Activated CD4-positive, alpha-beta T cell treated with anti-CD3 and anti-CD28 coated beads, Interleukin-2, Interleukin-6, amounts not matched to agents 100 ng/mL and 50 ng/mL, durations not matched to agents 16 hours and 8 hours (primary cell): ENCODE measurements at regions not wholly inside any gene's neighbourhood (a gene's known extent, or its start where the extent isn't known, plus 50 kb on each side); places are given as distances from the start of the nearest gene placed in this dataset.
"Not testable (repeated sequence)": the region's sequence is repeated elsewhere in the genome, so short reads cannot be mapped to it uniquely, and the experiment has no call there.

ENCODE experiments used
- DNase-seq: peaks from one replicate; pipeline ENCODE4 v3.0.0-alpha.2; 2020

DNA sequence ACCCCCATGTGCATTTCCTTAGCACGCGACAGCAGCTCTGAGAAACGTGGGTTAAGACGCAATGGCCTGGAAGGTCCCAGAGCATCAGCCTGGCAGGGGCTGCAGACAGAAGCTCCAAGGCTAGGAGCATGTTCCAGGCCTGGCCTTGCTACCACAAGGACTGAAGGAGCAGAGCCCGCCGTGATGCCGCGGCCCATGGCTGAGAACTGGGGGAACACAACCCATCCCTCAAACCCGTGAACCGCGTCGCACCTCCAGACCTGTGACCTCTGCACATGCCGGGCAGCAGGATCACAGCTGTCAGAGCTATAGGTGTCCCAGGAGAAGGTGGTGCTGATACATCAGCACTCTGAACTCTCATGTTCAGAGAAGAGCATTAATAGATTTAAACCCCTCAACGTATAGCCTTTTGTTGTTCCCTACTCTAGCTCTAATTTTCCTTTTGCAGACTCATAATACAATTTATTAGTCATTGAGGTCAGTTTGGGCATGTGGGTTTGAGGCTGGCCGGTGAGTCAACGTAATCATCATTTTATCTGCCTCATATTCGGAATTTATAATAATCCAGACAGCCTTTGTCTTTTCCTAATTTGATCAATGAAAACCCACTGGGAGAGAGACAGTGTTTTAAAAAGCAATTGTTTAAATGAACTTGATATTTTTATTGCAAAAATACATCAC is 222.5 kb upstream of the TCERG1L start:
- DNase-seq = no peak

DNA sequence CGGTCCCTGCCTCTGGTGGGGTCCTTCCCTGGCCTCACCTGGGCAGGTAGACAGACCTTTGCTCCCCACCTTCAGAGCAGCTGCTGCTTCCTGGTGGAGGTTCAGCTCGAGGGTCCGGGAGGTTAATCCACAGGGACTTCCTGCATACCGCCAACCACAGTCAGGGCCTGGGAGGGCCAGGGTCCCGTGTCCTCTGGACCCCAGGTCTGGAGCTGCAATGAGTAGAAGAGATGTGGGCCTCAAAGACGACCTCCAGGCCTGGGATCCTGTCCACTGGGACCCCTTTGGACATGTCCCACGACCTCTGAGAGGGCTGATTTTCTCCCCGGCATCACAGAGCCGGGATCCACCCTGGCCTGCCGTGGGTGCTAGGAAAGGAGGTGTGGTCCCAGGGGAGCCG is 223.3 kb upstream of the TCERG1L start:
- DNase-seq = no peak

DNA sequence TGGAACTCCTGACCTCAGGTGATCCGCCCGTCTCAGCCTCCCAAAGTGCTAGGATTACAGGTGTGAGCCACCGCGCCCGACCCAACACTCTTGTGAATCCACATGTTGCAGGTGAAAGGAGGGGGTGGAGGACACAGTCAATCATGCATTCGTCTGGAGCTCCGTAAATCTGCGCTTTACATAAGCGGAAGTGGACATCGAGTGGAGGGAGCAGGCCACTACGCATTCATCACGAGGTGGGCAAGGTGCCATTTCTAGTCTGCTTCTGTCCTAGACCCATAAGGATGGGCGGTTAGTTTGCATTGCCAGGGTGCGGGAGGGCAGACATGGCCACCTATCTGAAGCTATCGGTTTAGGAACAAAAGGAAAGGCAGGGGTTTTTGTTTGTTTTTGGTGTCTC is 225.2 kb upstream of the TCERG1L start:
- DNase-seq = no peak

DNA sequence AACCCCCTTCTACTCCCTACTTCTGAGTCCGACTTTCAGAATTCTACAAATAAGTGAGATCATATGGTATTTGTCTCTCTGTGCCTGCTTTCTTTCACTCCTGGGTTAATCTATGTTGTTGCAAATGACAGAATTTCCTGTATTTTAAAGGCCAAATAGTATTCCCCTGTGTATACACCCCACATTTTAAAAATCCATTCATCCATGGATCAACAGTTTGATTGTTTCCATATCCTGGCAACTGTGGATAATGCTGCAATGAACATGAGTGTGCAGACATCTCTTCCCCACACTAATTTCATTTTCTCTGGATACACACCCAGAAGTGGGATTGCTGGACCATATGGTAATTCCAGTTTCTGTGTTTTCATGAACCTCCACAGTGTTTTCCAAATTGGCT is 225.8 kb upstream of the TCERG1L start:
- DNase-seq = no peak

DNA sequence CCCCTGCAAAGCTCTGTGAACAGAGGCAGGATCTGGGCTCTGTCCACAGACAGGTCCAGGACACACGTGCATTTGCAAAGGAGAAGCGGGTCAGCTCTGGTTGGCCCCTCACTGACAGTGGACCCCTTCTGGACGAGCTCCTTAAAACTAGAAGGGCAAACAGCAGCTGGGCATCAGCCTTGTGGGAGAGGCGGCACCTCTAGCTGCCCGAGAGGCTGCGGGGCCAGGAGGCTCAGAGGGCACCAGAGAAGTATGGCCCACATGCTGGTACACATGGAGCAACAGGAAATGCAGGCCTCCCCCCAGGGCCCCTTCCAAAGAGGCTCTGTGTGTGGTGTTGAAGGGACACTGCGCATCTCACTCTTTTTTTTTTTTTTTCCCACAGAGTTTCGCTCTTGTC is 233.0 kb upstream of the TCERG1L start:
- no peak for DNase-seq

DNA sequence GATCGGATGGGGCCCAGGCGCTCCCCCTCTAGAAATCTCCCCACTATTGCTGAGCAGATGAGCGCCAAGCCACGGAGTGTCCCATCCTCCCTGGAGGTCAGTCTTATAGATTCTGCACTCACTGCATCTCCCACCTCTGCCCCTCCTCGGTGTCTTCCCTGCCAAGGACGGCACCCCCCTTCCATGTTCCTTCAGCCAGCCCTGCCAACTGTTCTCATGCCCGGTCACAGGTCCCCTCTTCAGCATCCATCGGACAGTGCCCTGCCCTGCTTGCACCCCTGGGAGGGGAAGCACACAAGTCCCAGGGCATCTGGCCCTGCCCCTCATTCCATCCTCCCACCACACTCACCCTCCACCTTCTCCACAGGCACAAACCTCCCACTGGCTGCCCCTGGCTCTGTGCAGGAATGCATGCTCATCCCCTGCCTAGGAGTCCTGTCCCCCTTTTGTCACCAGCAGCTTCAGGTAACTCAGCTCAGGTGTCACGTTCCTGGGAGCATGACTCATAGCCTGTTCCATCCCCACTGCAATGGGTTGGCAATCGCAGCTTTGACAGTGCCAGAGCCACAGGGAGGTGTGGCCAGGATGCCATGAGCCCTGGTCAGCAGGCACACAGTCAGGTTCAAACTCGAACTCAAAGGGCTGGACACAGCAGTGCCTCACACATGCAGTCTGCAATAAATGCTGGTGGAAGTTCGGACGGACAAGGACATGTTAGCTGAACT is 234.7 kb upstream of the TCERG1L start:
- DNase-seq = no peak

DNA sequence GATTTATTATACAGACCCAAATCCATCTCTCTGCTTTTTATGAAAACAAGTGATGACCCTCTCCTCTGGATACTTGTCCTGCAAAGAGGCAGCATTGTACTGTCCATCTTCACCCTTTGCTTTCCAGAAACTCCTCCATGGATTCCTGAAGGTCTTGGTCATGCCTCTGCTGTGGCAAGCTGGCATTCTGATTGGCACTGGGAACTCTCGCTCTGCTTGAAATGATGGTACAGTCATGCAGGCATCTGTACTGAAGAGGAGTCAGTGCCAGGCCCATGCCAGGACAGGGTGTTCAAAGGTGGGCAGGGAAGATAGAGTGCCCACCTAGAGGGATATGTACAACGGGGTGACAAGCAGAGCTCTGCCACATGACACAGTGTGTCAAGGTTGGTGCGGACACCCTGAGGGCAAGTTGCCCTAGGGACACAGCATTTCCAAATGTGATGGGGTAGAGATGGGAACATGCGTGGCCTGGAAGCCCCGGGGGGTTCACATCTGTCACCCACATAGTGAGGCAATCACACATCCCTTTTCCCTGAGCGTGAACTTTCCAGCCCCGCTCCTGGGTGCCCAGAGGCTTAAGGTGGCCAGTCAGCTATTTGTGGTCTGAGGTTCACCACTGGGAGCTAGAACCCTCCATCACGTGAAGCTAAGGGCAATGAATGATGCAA is 235.7 kb upstream of the TCERG1L start:
- DNase-seq = no peak

DNA sequence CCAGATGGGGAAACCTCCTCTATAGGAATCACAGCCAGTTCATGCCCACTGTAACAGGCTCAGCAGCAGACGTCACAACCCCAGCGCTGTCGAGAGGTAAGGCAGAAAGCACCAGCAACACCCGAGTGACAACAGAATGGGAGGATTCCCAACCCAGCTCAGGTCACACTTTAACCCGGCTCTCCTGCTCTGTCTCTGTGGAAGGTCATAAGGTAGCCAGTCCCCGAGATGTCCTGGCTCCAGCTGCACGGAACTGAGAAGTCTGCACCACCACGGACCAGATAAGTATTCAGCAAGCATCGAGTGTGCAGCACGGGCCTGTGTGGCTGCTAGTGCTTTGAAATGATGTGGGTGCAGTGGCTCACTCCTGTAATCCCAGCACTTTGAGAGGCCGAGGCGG is 236.7 kb upstream of the TCERG1L start:
- no peak for DNase-seq

DNA sequence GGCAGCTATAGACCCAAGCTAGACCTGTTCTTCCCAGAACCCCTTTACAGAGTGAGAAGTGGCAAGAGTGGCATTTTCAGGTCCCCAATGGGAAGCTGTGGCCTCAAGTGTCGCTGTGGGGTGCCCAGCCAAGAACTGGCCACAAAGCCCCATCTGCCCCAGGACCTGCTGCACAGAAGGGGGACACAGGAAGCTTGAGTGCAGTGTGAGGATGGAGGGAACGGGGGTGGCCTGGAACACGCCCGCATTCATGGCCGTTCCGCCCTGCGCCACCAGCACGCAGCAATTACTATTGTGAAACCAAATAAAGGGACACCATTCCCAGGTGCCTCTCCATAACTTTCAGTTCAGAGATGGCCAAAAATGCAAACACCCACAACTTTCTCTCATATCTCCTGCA is 237.6 kb upstream of the TCERG1L start:
- DNase-seq = no peak

DNA sequence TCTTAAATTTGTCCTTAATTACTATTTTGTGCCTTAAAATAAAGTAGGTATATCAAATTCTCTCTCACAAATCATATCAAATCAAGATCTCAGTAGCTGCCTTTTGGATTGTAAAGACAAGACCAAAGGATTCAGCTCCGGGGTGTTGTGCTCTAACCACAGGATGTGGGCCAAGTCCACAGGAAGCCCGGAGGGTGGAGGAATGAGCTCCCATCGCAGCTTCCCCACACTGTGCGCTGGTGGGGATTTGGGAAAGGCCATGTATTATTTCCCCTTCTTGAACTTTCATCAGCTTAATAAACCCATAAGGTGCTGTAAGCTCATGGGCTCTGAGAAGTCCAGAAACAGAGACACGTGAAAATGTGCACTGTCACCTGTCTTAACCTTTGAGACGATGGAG is 241.6 kb upstream of the TCERG1L start:
- no peak for DNase-seq

DNA sequence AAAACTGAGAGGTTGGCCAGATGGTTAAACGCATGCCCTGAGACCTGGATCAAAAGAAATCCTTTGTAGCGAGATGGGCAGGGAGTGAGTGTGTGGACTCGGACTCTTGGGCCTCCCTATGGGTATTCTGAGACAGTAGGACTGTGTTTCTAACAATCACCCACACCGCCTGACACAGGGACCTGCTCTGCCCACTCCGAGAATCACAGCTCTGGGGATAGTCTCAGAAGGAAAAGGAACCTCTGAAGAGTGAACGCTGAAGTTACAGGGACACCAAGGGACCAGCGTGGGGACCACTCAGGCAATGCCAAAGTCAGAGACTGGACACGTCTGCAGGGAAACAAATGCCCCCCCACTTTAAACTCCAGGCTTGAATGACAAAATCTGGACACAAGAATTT is 242.1 kb upstream of the TCERG1L start:
- DNase-seq = no peak

DNA sequence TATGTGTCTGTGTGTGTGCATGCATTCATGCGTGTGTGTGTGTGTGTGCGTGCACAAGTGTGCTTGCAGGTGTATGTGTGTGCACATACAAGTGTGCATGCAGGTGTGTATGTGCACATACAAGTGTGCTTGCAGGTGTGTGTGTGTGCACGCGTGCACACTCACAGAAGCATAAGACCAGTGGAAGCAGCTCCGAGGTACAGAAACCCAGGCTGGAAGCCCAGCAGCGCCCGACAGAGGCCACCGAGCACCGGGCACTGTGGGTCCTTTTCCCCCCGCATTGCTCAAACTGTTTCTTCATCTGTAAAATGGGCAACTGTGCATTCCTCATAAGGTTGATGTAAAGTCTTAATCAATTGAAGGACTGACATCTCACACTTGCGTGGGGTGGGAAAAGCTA is 243.3 kb upstream of the TCERG1L start:
- no peak for DNase-seq

DNA sequence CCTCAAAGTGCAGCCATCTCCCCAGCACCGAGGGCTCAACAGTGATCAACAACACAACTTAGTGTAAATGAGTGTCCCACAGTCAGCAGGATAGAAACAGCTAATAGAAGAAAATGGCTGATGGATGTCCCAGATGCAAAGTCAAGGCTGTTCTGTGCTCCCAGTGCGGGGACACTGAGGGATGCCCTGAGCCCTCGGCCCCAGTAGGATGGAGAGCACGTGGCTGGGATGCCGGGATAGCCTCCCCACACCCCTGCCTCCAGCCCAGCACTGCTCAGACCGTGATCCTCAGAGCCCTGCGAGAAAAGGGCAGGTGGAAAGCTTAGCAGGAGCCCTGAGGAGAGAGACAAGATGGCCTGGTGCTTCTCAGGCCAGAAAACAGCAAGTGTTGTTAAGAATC is 243.9 kb upstream of the TCERG1L start:
- no peak for DNase-seq

DNA sequence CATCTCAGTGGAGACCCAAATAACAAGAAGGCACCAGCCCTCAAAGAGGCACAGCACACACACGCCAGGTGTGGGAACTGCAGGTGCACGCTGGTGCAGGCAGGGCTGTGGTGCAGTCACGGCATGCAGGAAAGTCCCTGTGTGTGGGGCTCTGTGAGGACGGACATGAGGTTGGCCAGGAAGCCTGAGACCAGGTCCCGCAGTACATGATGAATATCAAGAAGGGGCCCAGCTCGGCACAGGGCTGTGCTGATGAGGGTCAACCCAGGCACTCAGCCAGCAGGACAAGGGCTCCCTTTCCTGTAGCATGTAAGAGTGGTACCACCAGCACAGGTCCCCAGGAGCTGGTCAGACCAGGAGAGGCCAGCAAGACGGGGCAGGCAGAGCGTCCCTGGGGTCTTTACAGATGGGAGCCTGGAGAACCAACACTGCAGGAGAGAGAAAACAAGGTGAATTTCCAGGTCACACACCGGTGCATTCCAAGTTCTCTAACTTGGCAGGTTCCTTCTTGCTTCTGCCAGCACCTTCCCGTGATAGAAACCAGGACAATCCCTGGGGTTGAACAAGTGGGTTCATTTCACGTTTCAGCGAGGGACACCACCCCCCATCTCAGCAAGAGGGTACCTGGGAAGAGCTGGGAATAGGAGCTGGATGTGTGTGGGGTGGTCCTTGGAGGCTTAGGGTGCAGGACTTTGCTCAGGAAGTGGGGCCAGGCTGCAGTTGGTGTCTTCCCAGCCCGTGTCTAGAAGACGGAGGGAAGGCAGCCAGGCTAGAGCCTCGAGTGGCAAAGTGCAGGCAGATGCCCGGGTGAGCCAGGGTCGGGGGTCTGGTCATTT is 244.8 kb upstream of the TCERG1L start:
- DNase-seq = no peak

DNA sequence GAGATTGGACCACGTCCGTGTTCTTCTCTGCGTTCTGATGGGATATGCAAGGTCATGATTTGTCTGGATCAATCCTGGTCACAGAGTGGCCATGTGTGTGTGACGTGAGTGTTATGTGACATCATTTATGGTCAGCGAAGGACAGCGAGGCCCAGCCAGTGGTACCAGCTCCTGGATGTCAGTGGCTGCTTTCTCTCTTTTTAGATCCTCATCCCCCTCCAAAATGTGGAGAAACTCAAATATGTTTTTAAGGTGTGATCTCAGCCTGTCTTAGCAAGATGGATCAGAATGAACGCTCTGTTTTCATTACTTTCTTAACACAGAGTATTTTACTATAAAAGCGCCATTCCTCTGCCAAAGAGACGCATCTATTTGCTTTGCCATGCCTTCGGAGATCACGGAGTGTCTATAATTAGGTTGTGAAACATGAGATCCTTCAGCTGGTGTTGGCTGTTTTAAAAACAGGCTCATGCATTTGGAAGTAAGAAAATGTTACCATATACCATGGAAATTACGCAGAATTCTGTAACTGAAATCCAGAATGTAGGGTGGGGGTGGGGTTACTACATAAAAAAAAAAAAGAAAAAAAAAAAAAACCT is 245.5 kb upstream of the TCERG1L start:
- DNase-seq = no peak

DNA sequence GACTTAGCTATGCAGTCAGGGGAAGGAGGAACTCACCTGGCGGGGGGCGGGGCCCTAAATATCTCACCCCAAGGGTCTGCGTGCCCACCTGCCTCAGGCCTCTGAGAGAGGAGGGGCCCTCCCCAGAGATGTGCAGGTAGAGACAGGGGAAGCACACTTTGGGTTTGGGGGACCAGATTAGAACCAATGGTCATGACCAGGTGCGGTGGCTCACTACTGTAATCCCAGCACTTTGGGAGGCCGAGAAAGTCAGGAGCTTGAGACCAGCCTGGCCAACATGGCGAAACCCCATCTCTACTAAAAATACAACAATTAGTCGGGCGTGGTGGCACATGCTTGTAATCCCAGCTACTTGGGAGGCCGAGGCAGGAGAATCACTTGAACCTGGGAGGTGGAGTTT is 246.4 kb upstream of the TCERG1L start:
- not testable (repeated sequence) for DNase-seq

DNA sequence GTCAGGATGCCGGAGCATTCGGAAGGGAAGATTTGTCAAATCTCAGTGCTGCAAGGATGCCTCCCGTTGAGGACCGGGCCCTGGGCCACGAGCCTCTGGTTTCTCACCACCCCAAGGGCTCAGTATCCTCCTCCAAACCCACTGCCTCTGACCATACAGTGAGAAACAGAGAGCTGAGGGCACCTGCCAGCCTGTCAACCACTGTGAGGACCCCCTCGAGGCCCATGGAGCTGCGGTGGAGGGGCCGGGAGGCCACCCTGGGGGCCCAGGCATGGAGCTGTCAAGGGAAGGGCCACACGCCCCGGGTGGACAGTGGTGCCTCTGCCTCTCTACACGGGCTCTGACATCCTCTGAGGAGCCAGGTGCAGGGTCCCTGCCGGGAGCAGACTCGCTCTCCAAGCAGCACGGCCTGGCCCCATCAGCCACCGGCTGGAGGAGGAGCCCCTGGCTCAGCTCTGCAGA is 248.0 kb upstream of the TCERG1L start:
- DNase-seq = no peak

DNA sequence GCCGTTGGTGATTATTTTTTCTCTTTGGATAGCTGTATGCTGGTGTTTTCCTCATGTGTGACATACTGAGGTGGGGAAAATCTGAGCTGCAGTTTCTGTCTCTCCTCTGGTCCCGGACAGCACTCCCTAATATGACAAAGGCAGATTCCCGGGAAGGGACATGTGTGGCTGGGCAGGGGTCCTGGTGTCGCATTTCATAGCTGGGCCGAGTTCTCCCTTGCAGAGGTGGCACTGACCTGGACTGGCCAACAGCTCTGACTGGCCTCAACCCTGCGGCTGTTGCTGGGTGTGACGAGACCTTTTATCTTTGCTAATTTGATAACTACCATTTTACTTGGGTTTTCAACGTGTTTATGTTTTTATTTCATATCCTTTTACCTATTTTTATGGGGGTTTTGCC is 248.6 kb upstream of the TCERG1L start:
- DNase-seq = no peak

DNA sequence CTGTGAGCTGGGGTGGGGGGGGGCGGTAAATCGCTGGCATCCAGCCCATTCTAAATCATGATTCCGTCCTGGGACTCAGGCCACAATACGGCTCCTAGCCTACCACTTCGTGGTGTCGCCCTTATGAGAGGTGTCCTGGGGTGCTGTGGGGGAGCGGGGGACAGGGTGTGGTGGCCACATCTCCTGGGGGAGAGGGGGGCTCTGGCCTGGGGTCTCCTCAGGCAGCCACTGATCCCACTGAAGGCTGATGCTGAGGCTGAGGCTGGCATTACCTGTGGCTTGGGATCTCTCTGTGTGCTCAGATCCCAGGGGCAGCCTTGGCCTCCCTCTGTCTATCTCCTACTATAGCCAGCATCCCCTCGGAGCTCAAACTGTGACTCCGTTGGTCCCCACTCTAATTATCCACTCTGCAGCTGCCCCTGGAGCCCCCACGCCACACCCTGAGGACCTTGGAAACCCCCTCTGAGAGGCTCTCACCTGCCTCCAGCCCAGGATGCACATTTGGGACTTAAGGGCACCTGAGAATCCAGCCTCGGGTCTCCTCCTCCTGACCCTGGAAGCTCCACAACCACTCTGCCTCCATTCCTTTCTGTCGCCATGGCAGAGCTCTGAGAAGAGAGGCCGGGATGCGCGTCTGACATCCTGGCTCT is 249.3 kb upstream of the TCERG1L start:
- DNase-seq = no peak

DNA sequence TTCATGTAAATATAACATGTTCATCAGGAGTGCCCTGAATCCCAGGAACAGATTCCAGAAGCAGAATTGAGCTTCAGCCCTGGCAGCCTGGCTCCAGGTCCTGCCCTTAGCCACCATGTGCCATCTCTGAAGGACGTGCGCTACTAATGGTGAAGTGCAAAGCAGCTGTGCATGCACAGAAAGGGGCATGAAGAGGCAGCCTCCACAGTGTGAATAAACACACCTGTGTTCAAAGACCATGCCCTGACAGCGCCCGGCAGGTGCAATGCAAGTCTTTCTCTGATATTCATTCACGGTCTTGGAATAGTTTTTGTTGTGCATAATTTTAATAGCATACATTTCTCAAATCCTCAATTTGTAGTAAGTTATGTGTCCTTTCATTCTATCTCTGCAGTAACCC is 250.4 kb upstream of the TCERG1L start:
- no peak for DNase-seq

DNA sequence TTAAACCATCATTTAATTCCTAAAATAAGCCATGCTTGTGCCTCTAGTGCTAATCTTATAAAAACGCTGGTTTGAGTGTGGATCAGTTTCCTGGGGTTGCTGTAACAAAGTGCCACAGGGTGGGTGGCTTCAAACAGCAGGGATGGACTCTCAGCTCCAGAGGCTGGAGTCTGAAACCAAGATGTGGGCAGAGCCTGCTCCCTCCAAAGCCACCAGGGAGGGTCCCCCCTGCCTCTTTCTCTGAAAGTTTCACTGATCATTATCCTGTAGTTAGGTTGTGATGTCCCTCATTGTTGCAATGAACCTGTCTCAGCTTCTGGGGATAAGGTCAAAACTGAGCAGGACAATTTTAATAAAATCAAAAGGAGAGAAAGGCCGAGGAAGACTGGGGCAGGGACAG is 251.9 kb upstream of the TCERG1L start:
- DNase-seq = no peak
